ENCODE measurements at regions not wholly inside any gene's neighbourhood (a gene's known extent, or its start where the extent isn't known, plus 50 kb on each side); places are given as distances from the start of the nearest gene placed in this dataset.

GRCh38 chrX:5575407-5575806 lies 653.3 kb downstream of the NLGN4X start:
- no peaks in the 10 kb centered on the region for H3K36me3 Mint-ChIP-seq (ENCODE audit: insufficient read depth, unreplicated experiment)
- ChIA-PET POLR2A (no interaction called here), CTCF (no interaction called here)
- no peak overlapping the region for H3K4me3 Mint-ChIP-seq (ENCODE audit: unreplicated experiment)
- BruUV-seq (replicated peaks), result no TSS peak
- H3K4me1 Mint-ChIP-seq (ENCODE audit: low read depth, unreplicated experiment), result no peaks in the 10 kb centered on the region
- no peak overlapping the region for H3K4me3 ChIP-seq (ENCODE audit: low read depth, low read length)
- H3K27ac Mint-ChIP-seq (ENCODE audit: unreplicated experiment), result no peak overlapping the region
- intact Hi-C loops (cut with micrococcal nuclease; ENCODE audit: unreplicated experiment), result no loop called here
- no peaks in the 10 kb centered on the region for H3K4me1 ChIP-seq
- DNase-seq, result no peak
- no peaks in the 10 kb centered on the region for H3K27me3 ChIP-seq (replicated peaks; ENCODE audit: control insufficient read depth, insufficient read depth, low read length)
- H3K9me3 Mint-ChIP-seq (ENCODE audit: unreplicated experiment), result no peaks in the 10 kb centered on the region
- H3K27me3 Mint-ChIP-seq (ENCODE audit: insufficient read depth, unreplicated experiment), result no peaks in the 10 kb centered on the region
- H3K36me3 ChIP-seq (ENCODE audit: control insufficient read depth, insufficient read depth, low read length), result no peaks in the 10 kb centered on the region
- no peaks in the 10 kb centered on the region for H3K9me3 ChIP-seq
- no peak for TF ChIP-seq CTCF (IDR thresholded peaks at IDR 0.05; ENCODE audit: insufficient read depth in 1 of 2, low read depth in 1 of 2, low read length in 1 of 2, severe bottlenecking in 1 of 2, unreplicated experiment in 1 of 2)

DNA sequence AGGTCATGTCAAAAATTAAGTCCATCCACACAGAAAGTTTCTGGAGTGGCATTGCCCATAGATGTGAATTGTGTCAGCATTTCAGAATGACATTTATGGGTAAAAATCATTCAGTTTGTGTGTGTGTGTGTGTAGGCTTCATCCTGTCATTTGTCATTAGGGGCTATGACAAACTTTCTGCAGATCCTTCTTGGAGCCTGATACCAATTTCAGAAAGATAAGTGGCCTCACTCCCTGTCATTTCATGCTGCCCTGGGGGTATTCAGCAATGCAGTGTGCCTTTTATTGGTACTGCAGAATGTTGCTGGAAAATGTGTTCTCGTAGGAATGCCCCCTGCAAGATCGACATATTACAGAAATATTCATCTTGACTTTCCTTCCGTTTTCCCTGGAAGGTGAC lies 659.7 kb downstream of the NLGN4X start:
- POLR2A ChIA-PET, result no interaction called here

DNA sequence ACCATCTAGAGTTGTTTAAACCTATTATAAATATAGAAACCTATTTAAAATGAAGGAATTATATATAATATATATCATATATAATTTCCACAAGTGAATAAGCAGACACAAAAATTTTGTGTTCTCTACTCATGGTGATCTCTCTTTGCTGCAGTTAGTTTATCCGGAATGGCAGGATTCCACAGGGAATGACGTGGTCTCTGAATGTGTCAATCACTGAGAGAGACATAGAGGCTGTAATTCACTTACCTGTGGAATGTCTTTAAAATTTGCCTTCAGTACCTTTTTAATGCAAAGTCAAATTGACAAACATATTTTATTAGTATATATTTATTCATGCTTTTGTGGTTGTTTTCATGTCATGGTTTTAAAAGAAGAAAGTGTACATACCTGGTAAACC lies 669.3 kb downstream of the NLGN4X start:
- no peak overlapping the region for H3K4me3 Mint-ChIP-seq (ENCODE audit: unreplicated experiment)
- Histone ChIP-seq H3K36me3 (ENCODE audit: control insufficient read depth, insufficient read depth, low read length) (no peaks in the 10 kb centered on the region), H3K9me3 (no peaks in the 10 kb centered on the region), H3K4me1 (no peaks in the 10 kb centered on the region), H3K27me3 (replicated peaks; ENCODE audit: control insufficient read depth, insufficient read depth, low read length) (no peaks in the 10 kb centered on the region), H3K4me3 (ENCODE audit: low read depth, low read length) (no peak overlapping the region)
- no peaks in the 10 kb centered on the region for H3K4me1 Mint-ChIP-seq (ENCODE audit: low read depth, unreplicated experiment)
- no peaks in the 10 kb centered on the region for H3K36me3 Mint-ChIP-seq (ENCODE audit: insufficient read depth, unreplicated experiment)
- intact Hi-C loops (cut with micrococcal nuclease; ENCODE audit: unreplicated experiment), result no loop called here
- ChIA-PET CTCF (no interaction called here), POLR2A (no interaction called here)
- no peak for TF ChIP-seq CTCF (IDR thresholded peaks at IDR 0.05; ENCODE audit: insufficient read depth in 1 of 2, low read depth in 1 of 2, low read length in 1 of 2, severe bottlenecking in 1 of 2, unreplicated experiment in 1 of 2)
- DNase-seq, result no peak
- peaks cover 18% of the 10 kb centered on the region for H3K9me3 Mint-ChIP-seq (ENCODE audit: unreplicated experiment)
- no peaks in the 10 kb centered on the region for H3K27me3 Mint-ChIP-seq (ENCODE audit: insufficient read depth, unreplicated experiment)
- no TSS peak for BruUV-seq (replicated peaks)
- no peak overlapping the region for H3K27ac Mint-ChIP-seq (ENCODE audit: unreplicated experiment)

More for the DNA sequence above, 659.7 kb downstream of the NLGN4X start:
- intact Hi-C loops (cut with micrococcal nuclease; ENCODE audit: unreplicated experiment), result no loop called here
- Mint-ChIP-seq H3K9me3 (ENCODE audit: unreplicated experiment) (no peaks in the 10 kb centered on the region), H3K36me3 (ENCODE audit: insufficient read depth, unreplicated experiment) (no peaks in the 10 kb centered on the region), H3K4me1 (ENCODE audit: low read depth, unreplicated experiment) (no peaks in the 10 kb centered on the region), H3K4me3 (ENCODE audit: unreplicated experiment) (no peak overlapping the region), H3K27ac (ENCODE audit: unreplicated experiment) (no peak overlapping the region), H3K27me3 (ENCODE audit: insufficient read depth, unreplicated experiment) (no peaks in the 10 kb centered on the region)
- H3K9me3 ChIP-seq, result no peaks in the 10 kb centered on the region
- no peaks in the 10 kb centered on the region for H3K27me3 ChIP-seq (replicated peaks; ENCODE audit: control insufficient read depth, insufficient read depth, low read length)
- TF ChIP-seq CTCF (IDR thresholded peaks at IDR 0.05; ENCODE audit: insufficient read depth in 1 of 2, low read depth in 1 of 2, low read length in 1 of 2, severe bottlenecking in 1 of 2, unreplicated experiment in 1 of 2), result no peak
- CTCF ChIA-PET, result no interaction called here
- DNase-seq, result no peak
- no peaks in the 10 kb centered on the region for H3K4me1 ChIP-seq
- no peak overlapping the region for H3K4me3 ChIP-seq (ENCODE audit: low read depth, low read length)
- no peaks in the 10 kb centered on the region for H3K36me3 ChIP-seq (ENCODE audit: control insufficient read depth, insufficient read depth, low read length)
- no TSS peak for BruUV-seq (replicated peaks)
